ENCODE measurements at regions not wholly inside any gene's neighbourhood (a gene's known extent, or its start where the extent isn't known, plus 50 kb on each side); places are given as distances from the start of the nearest gene placed in this dataset.

DNA sequence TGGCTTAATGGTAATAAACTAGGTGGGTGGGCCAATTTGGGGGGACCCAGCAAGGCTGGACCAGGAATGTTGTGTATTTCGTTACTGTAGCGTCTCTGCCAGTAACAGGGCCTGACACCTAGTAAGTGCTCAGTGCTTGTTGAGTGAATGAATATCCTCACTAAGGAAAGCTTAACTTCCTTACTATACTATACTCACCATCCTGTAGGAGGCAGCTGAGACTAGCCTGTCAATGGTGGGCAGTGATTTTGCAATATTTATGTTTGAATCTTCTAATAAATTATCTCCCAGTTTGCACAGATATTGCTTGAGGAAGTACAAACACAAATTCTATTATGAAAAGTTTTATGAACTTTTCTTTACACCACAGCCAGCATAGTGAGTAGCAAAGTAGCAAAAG is 370.7 kb upstream of the SYT4 start:
- no peaks in the 10 kb centered on the region for H4K20me1 ChIP-seq (ENCODE audit: low read depth)
- H3K79me2 ChIP-seq (ENCODE audit: low read depth) = no peaks in the 10 kb centered on the region
- Mint-ChIP-seq H3K27me3 (ENCODE audit: insufficient read depth, low read depth) (no peaks in the 10 kb centered on the region), H3K4me1 (no peaks in the 10 kb centered on the region), H3K27ac (no peak overlapping the region), H3K36me3 (no peaks in the 10 kb centered on the region), H3K4me3 (no peak overlapping the region), H3K9me3 (no peaks in the 10 kb centered on the region)
- no peak overlapping the region for H3K27ac ChIP-seq
- H3K9ac ChIP-seq = no peak overlapping the region
- no peak overlapping the region for H3K4me2 ChIP-seq
- DNase-seq (ENCODE audit: low spot score) = no peak
- H3K4me3 ChIP-seq = no peak overlapping the region
- no peaks in the 10 kb centered on the region for H3K36me3 ChIP-seq
- no peaks in the 10 kb centered on the region for H3K27me3 ChIP-seq
- no peaks in the 10 kb centered on the region for H3K4me1 ChIP-seq
- no peaks in the 10 kb centered on the region for H3K9me3 ChIP-seq (ENCODE audit: low read depth)
- TF ChIP-seq EZH2phosphoT487 (IDR thresholded peaks at IDR 0.05) (no peak), CTCF (IDR thresholded peaks at IDR 0.05) (no peak), EZH2 (IDR thresholded peaks at IDR 0.05) (no peak)
- no peaks in the 10 kb centered on the region for H3F3A ChIP-seq (ENCODE audit: low read depth)
- H2AFZ ChIP-seq (replicated peaks) = no peak overlapping the region

- Mint-ChIP-seq H3K27ac (no peak overlapping the region), H3K4me3 (no peak overlapping the region), H3K4me1 (no peaks in the 10 kb centered on the region), H3K27me3 (ENCODE audit: insufficient read depth, low read depth) (no peaks in the 10 kb centered on the region), H3K36me3 (no peaks in the 10 kb centered on the region), H3K9me3 (no peaks in the 10 kb centered on the region)
- Histone ChIP-seq H2AFZ (replicated peaks) (no peak overlapping the region), H3K27me3 (no peaks in the 10 kb centered on the region), H3F3A (ENCODE audit: low read depth) (no peaks in the 10 kb centered on the region), H3K4me1 (no peaks in the 10 kb centered on the region), H3K79me2 (ENCODE audit: low read depth) (no peaks in the 10 kb centered on the region), H4K20me1 (ENCODE audit: low read depth) (no peaks in the 10 kb centered on the region), H3K36me3 (no peaks in the 10 kb centered on the region), H3K4me2 (no peak overlapping the region), H3K9me3 (ENCODE audit: low read depth) (no peaks in the 10 kb centered on the region), H3K27ac (no peak overlapping the region), H3K9ac (no peak overlapping the region), H3K4me3 (no peak overlapping the region)
- TF ChIP-seq EZH2 (IDR thresholded peaks at IDR 0.05) (no peak), EZH2phosphoT487 (IDR thresholded peaks at IDR 0.05) (no peak), CTCF (IDR thresholded peaks at IDR 0.05) (no peak)
- no peak for DNase-seq (ENCODE audit: low spot score)
Observed at GRCh38 chr18:43649649-43650357, 372.5 kb upstream of the SYT4 start.

GRCh38 chr18:43650426-43650825 is 373.1 kb upstream of the SYT4 start:
- no peak overlapping the region for H2AFZ ChIP-seq (replicated peaks)
- Mint-ChIP-seq H3K27ac (no peak overlapping the region), H3K27me3 (ENCODE audit: insufficient read depth, low read depth) (no peaks in the 10 kb centered on the region), H3K36me3 (no peaks in the 10 kb centered on the region), H3K9me3 (no peaks in the 10 kb centered on the region), H3K4me1 (no peaks in the 10 kb centered on the region), H3K4me3 (no peak overlapping the region)
- no peaks in the 10 kb centered on the region for H3K27me3 ChIP-seq
- no peaks in the 10 kb centered on the region for H3F3A ChIP-seq (ENCODE audit: low read depth)
- no peaks in the 10 kb centered on the region for H3K4me1 ChIP-seq
- TF ChIP-seq EZH2phosphoT487 (IDR thresholded peaks at IDR 0.05) (no peak), CTCF (IDR thresholded peaks at IDR 0.05) (no peak), EZH2 (IDR thresholded peaks at IDR 0.05) (no peak)
- H3K79me2 ChIP-seq (ENCODE audit: low read depth) = no peaks in the 10 kb centered on the region
- no peaks in the 10 kb centered on the region for H4K20me1 ChIP-seq (ENCODE audit: low read depth)
- H3K27ac ChIP-seq = no peak overlapping the region
- H3K4me2 ChIP-seq = no peak overlapping the region
- no peak overlapping the region for H3K4me3 ChIP-seq
- H3K9ac ChIP-seq = no peak overlapping the region
- H3K36me3 ChIP-seq = no peaks in the 10 kb centered on the region
- no peaks in the 10 kb centered on the region for H3K9me3 ChIP-seq (ENCODE audit: low read depth)
- no peak for DNase-seq (ENCODE audit: low spot score)

Measured in neural progenitor cell (in vitro differentiated cells).